DND-41 (cell line): ENCODE measurements at regions not wholly inside any gene's neighbourhood (a gene's known extent, or its start where the extent isn't known, plus 50 kb on each side); places are given as distances from the start of the nearest gene placed in this dataset.

Source experiments
- EZH2 ChIP-seq: IDR thresholded peaks from 3 replicates; pipeline ENCODE4 v1.6.1; 2012; ENCODE audit warnings: borderline replicate concordance, low read depth, mild to moderate bottlenecking, moderate library complexity, low read length, inconsistent platforms; ENCODE audit not compliant: severe bottlenecking
- TF ChIP-seq, protein P1 (sequence below): IDR thresholded peaks from 2 replicates; pipeline ENCODE4 v1.5.1; 2012; ENCODE audit warnings: borderline replicate concordance, low read length, moderate library complexity, mild to moderate bottlenecking; ENCODE audit not compliant: poor library complexity, severe bottlenecking; ENCODE audit errors: extremely low read depth

- TF ChIP-seq EZH2, result no peak
- TF ChIP-seq, protein P1, sequence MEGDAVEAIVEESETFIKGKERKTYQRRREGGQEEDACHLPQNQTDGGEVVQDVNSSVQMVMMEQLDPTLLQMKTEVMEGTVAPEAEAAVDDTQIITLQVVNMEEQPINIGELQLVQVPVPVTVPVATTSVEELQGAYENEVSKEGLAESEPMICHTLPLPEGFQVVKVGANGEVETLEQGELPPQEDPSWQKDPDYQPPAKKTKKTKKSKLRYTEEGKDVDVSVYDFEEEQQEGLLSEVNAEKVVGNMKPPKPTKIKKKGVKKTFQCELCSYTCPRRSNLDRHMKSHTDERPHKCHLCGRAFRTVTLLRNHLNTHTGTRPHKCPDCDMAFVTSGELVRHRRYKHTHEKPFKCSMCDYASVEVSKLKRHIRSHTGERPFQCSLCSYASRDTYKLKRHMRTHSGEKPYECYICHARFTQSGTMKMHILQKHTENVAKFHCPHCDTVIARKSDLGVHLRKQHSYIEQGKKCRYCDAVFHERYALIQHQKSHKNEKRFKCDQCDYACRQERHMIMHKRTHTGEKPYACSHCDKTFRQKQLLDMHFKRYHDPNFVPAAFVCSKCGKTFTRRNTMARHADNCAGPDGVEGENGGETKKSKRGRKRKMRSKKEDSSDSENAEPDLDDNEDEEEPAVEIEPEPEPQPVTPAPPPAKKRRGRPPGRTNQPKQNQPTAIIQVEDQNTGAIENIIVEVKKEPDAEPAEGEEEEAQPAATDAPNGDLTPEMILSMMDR, result no peak
Observed at GRCh38 chr22:49148895-49149418, 678.7 kb downstream of the BRD1 start.
